K562 (cell line): ENCODE measurements at regions not wholly inside any gene's neighbourhood (a gene's known extent, or its start where the extent isn't known, plus 50 kb on each side); places are given as distances from the start of the nearest gene placed in this dataset.

Experiments
- ATAC-seq: fragments of 200-7000 bp; cut with Tn5 transposase; 3 replicates; pipeline ENCODE4 v1.9.1; 2020; ENCODE audit warnings: moderate library complexity
- BruUV-seq: library from RNA; stranded (reverse); fragments of 400-500 nt; replicated peaks from 2 replicates; lab custom pipeline; 2021; lab: Mats Ljungman, UMichigan
- CTCF ChIA-PET: fragments of 300-600 bp; formaldehyde crosslinking; extraction: SDS; loops from one replicate; lab custom pipeline; 2021; ENCODE audit warnings: low intra/inter-chr PET ratio; lab: Yijun Ruan, JAX
- POLR2A ChIA-PET: fragments of 300-600, 350-650 bp; sonication (Branson Sonifier 250); formaldehyde crosslinking; extraction: SDS; loops from one replicate; lab custom pipeline; 2021; ENCODE audit warnings: antibody characterized with exemption, inconsistent platforms; lab: Yijun Ruan, JAX
- DNase-seq, 4 experiments: peaks; one replicate each; pipeline versions ENCODE4 v3.0.0 to v3.0.0-alpha.2; 2011 to 2018; ENCODE audit warnings: low spot score in 3 of 4, mixed read lengths in 3 of 4; ENCODE audit errors: extremely low read depth in 1 of 4
- FAIRE-seq: peaks from 2 replicates; lab custom pipeline; 2011; peaks lifted over from hg19 to GRCh38; lab: Jason Lieb, UNC
- H2AFZ ChIP-seq: 2 replicates; pipeline ENCODE4 v1.6.0; 2011; ENCODE audit warnings: low read depth, low read length, control low read depth, inconsistent platforms
- H3K27ac ChIP-seq: fragments of 200-600 bp; 3 replicates; pipeline ENCODE4 v1.8.0; 2011; ENCODE audit warnings: low read depth, mild to moderate bottlenecking, control low read depth, inconsistent platforms, low read length, moderate library complexity, mixed read lengths; ENCODE audit errors: extremely low read depth
- H3K27me3 ChIP-seq, 2 experiments: fragments of 300-600 bp in 1 of 2; 2 replicates in 1 of 2; 3 replicates in 1 of 2; pipeline versions ENCODE4 v1.6.0 to v1.8.0; 2011; ENCODE audit warnings: inconsistent platforms in 2 of 2, low read length in 2 of 2, mild to moderate bottlenecking in 1 of 2, mixed read lengths in 1 of 2, moderate library complexity in 1 of 2; ENCODE audit not compliant: control insufficient read depth in 2 of 2, insufficient read depth in 2 of 2
- H3K36me3 ChIP-seq: fragments of 300-600 bp; 3 replicates; pipeline ENCODE4 v1.8.0; 2011; ENCODE audit warnings: mild to moderate bottlenecking, low read length, inconsistent platforms; ENCODE audit not compliant: control insufficient read depth, insufficient read depth
- H3K4me1 ChIP-seq, 2 experiments: fragments of 200-600 bp in 1 of 2; replicated peaks in 1 of 2; 2 replicates in 1 of 2; 3 replicates in 1 of 2; pipeline versions ENCODE4 v1.5.1 to v1.8.0; 2011; ENCODE audit warnings: inconsistent platforms in 2 of 2, low read length in 2 of 2, mild to moderate bottlenecking in 1 of 2, mixed read lengths in 1 of 2, moderate library complexity in 1 of 2; ENCODE audit not compliant: control insufficient read depth in 2 of 2, insufficient read depth in 2 of 2
- H3K4me2 ChIP-seq: 2 replicates; pipeline ENCODE4 v1.6.1; 2011; ENCODE audit warnings: low read length, control low read depth, inconsistent platforms, mixed read lengths; ENCODE audit not compliant: insufficient read depth
- H3K4me3 ChIP-seq: fragments of 200-600 bp; sonication (generic), shearing (Covaris generic); 2 replicates; pipeline ENCODE4 v1.5.1; 2016; ENCODE audit warnings: control low read depth, inconsistent platforms
- H3K79me2 ChIP-seq: fragments of 200-600 bp; 3 replicates; pipeline ENCODE4 v1.8.0; 2011; ENCODE audit warnings: low read length, inconsistent platforms; ENCODE audit not compliant: control insufficient read depth, insufficient read depth
- H3K9ac ChIP-seq, 2 experiments: 2 replicates each; pipeline versions ENCODE4 v1.6.0 to v1.6.1; 2011; ENCODE audit warnings: low read depth in 2 of 2, low read length in 2 of 2, control low read depth in 1 of 2, inconsistent platforms in 1 of 2, mild to moderate bottlenecking in 1 of 2, mixed read lengths in 1 of 2; ENCODE audit not compliant: insufficient read depth in 1 of 2
- H3K9me1 ChIP-seq: one replicate; pipeline ENCODE4 v1.6.0; 2011; ENCODE audit warnings: inconsistent platforms, mild to moderate bottlenecking, low read length, moderate library complexity; ENCODE audit not compliant: control insufficient read depth, insufficient read depth
- H3K9me3 ChIP-seq: replicated peaks from 2 replicates; pipeline ENCODE4 v1.5.1; 2011; ENCODE audit warnings: low read depth, low read length, inconsistent platforms; ENCODE audit not compliant: control insufficient read depth, insufficient read depth
- H4K20me1 ChIP-seq: replicated peaks from 2 replicates; pipeline ENCODE4 v1.6.1; 2011; ENCODE audit warnings: low read length, inconsistent platforms, mixed read lengths; ENCODE audit not compliant: control insufficient read depth, insufficient read depth
- FUS ChIP-seq: fragments of 200-400 bp; formaldehyde crosslinking; optimal IDR thresholded peaks from 2 replicates; pipeline ENCODE3; 2017; ENCODE audit warnings: low read depth, low read length
- PHB ChIP-seq: fragments of 250-450 bp; sonication (Bioruptor Pico); IDR thresholded peaks from 2 replicates; pipeline ENCODE4 v1.5.0; 2021
- ZC3H11A ChIP-seq: IDR thresholded peaks from 2 replicates; pipeline ENCODE4 v1.6.1; 2012; ENCODE audit warnings: low read depth, low read length, improper control_type of control experiment
- ZC3H4 ChIP-seq: sonication (generic); formaldehyde crosslinking; IDR thresholded peaks from 2 replicates; pipeline ENCODE4 v1.9.0; 2021; ENCODE audit warnings: missing genetic modification reagents, borderline replicate concordance
- WGBS: fragments of 100-300 bp; shearing (Covaris generic); methylation state at CpG from one replicate; pipeline ENCODE4 v1.1.6; 2016; ENCODE audit warnings: low coverage, mixed read lengths; ENCODE audit not compliant: insufficient coverage; ENCODE audit errors: missing lambda C conversion rate; 5-methylcytosine and 5-hydroxymethylcytosine counted together
- in situ Hi-C: fragments of 300-500 bp; cut with MboI; formaldehyde crosslinking; loops from 4 replicates; pipeline ENCODE4 v1.15.0; 2018; ENCODE audit warnings: inconsistent platforms, mixed read lengths
- intact Hi-C: fragments of 100-400 bp; cut with micrococcal nuclease; formaldehyde crosslinking; loops from 2 replicates; pipeline ENCODE4 v1.14.2; 2022
- TF ChIP-seq, protein P1 (sequence below): fragments of 250-450 bp; sonication (Bioruptor Pico); IDR thresholded peaks from 2 replicates; pipeline ENCODE4 v1.8.0; 2022; ENCODE audit warnings: moderate library complexity, mild to moderate bottlenecking, inconsistent platforms

- intact Hi-C loops (no loop called here), in situ Hi-C loops (no loop called here)
- BruUV-seq: no TSS peak
- Histone ChIP-seq H3K9me1 (no peaks in the 10 kb centered on the region), H3K4me3 (no peak overlapping the region), H2AFZ (no peak overlapping the region), H3K4me2 (no peak overlapping the region), H3K4me1 (peaks cover 0 to 13% of the 10 kb centered on the region in 2 experiments; a peak in 2 of 5 replicates), H3K36me3 (no peaks in the 10 kb centered on the region), H3K27ac (no peak overlapping the region), H4K20me1 (no peaks in the 10 kb centered on the region), H3K27me3 (peaks cover 7 to 27% of the 10 kb centered on the region in 2 experiments), H3K79me2 (no peaks in the 10 kb centered on the region), H3K9me3 (no peaks in the 10 kb centered on the region), H3K9ac (no peak overlapping the region)
- no peak for FAIRE-seq
- WGBS: 3% methylated on average over 13 of the region's 13 CpGs
- DNase-seq: no peak
- TF ChIP-seq FUS: no peak
- TF ChIP-seq ZC3H4: no peak
- no peak for TF ChIP-seq ZC3H11A
- TF ChIP-seq PHB (CRISPR knock-in tag): no peak
- TF ChIP-seq, protein P1, sequence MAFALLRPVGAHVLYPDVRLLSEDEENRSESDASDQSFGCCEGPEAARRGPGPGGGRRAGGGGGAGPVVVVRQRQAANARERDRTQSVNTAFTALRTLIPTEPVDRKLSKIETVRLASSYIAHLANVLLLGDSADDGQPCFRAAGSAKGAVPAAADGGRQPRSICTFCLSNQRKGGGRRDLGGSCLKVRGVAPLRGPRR (CRISPR knock-in tag): no peak
- ChIA-PET POLR2A (interaction anchor here (2.2 kb wide), 1 partner anchor 18 kb away, joined by 8 read pairs; no protein-coding TSS in a partner anchor), CTCF (no interaction called here)
- no peak for ATAC-seq
Observed at GRCh38 chr10:42952931-42953683, 123.8 kb upstream of the RET start.
